ENCODE measurements at regions not wholly inside any gene's neighbourhood (a gene's known extent, or its start where the extent isn't known, plus 50 kb on each side); places are given as distances from the start of the nearest gene placed in this dataset.

GRCh38 chrX:65266482-65266881 lies 268.1 kb downstream of the LAS1L start:
- H2AFZ ChIP-seq: no peak overlapping the region
- no peaks in the 10 kb centered on the region for H3K4me1 ChIP-seq (ENCODE audit: insufficient read depth)
- no peak overlapping the region for H3K4me2 ChIP-seq
- no peaks in the 10 kb centered on the region for H3K9me2 ChIP-seq (replicated peaks; ENCODE audit: insufficient read depth)
- H3K27ac ChIP-seq: no peak overlapping the region
- H3K9me3 ChIP-seq (ENCODE audit: low read depth): peaks cover 7% of the 10 kb centered on the region
- no peak for TF ChIP-seq EZH2 (IDR thresholded peaks at IDR 0.05; ENCODE audit: borderline replicate concordance)
- H3K4me3 ChIP-seq: no peak overlapping the region
- no peaks in the 10 kb centered on the region for H4K20me1 ChIP-seq (ENCODE audit: insufficient read depth, poor library complexity, severe bottlenecking)
- H3K79me2 ChIP-seq: no peaks in the 10 kb centered on the region
- no peaks in the 10 kb centered on the region for H3K36me3 ChIP-seq (replicated peaks; ENCODE audit: insufficient read depth, low read depth)
- H3K27me3 ChIP-seq: no peaks in the 10 kb centered on the region
- WGBS (ENCODE audit: low lambda C conversion rate, missing lambda C conversion rate): 69% methylated on average over 2 of the region's 2 CpGs
- DNase-seq (ENCODE audit: low spot score): no peak

GRCh38 chrX:65253817-65254216 lies 277.6 kb upstream of the ZC4H2 start:
- Histone ChIP-seq H3K79me2 (no peaks in the 10 kb centered on the region), H4K20me1 (ENCODE audit: insufficient read depth, poor library complexity, severe bottlenecking) (no peaks in the 10 kb centered on the region), H3K9me3 (ENCODE audit: low read depth) (no peaks in the 10 kb centered on the region), H3K27ac (no peak overlapping the region), H2AFZ (no peak overlapping the region), H3K27me3 (no peaks in the 10 kb centered on the region), H3K4me1 (ENCODE audit: insufficient read depth) (no peaks in the 10 kb centered on the region), H3K36me3 (replicated peaks; ENCODE audit: insufficient read depth, low read depth) (no peaks in the 10 kb centered on the region), H3K4me2 (no peak overlapping the region), H3K4me3 (no peak overlapping the region), H3K9me2 (replicated peaks; ENCODE audit: insufficient read depth) (no peaks in the 10 kb centered on the region)
- WGBS (ENCODE audit: low lambda C conversion rate, missing lambda C conversion rate): 83% methylated on average over 6 of the region's 6 CpGs
- DNase-seq (ENCODE audit: low spot score): no peak
- TF ChIP-seq EZH2 (IDR thresholded peaks at IDR 0.05; ENCODE audit: borderline replicate concordance) (no peak), CTCF (IDR thresholded peaks at IDR 0.05; ENCODE audit: poor library complexity) (no peak), EZH2phosphoT487 (IDR thresholded peaks at IDR 0.05; ENCODE audit: low read depth, severe bottlenecking, unreplicated experiment) (no peak)

GRCh38 chrX:65241059-65241721 lies 264.9 kb upstream of the ZC4H2 start:
- Histone ChIP-seq H3K4me2 (no peak overlapping the region), H4K20me1 (ENCODE audit: insufficient read depth, poor library complexity, severe bottlenecking) (no peaks in the 10 kb centered on the region), H3K4me3 (no peak overlapping the region), H3K9me2 (replicated peaks; ENCODE audit: insufficient read depth) (no peaks in the 10 kb centered on the region), H3K36me3 (replicated peaks; ENCODE audit: insufficient read depth, low read depth) (no peaks in the 10 kb centered on the region), H3K4me1 (ENCODE audit: insufficient read depth) (no peaks in the 10 kb centered on the region), H2AFZ (no peak overlapping the region), H3K27me3 (no peaks in the 10 kb centered on the region), H3K79me2 (no peaks in the 10 kb centered on the region), H3K9me3 (ENCODE audit: low read depth) (no peaks in the 10 kb centered on the region), H3K27ac (no peak overlapping the region)
- 72% methylated on average over 4 of the region's 4 CpGs for WGBS (ENCODE audit: low lambda C conversion rate, missing lambda C conversion rate)
- DNase-seq (ENCODE audit: low spot score): peak; percentile 6
- TF ChIP-seq CTCF (IDR thresholded peaks at IDR 0.05; ENCODE audit: poor library complexity): no peak
- TF ChIP-seq EZH2phosphoT487 (IDR thresholded peaks at IDR 0.05; ENCODE audit: low read depth, severe bottlenecking, unreplicated experiment): no peak
- no peak for TF ChIP-seq EZH2 (IDR thresholded peaks at IDR 0.05; ENCODE audit: borderline replicate concordance)

GRCh38 chrX:65203545-65203944 lies 227.3 kb upstream of the ZC4H2 start:
- H3K9me3 ChIP-seq (ENCODE audit: low read depth): no peaks in the 10 kb centered on the region
- 66% methylated on average over 3 of the region's 3 CpGs for WGBS (ENCODE audit: low lambda C conversion rate, missing lambda C conversion rate)
- no peaks in the 10 kb centered on the region for H3K4me1 ChIP-seq (ENCODE audit: insufficient read depth)
- no peak for DNase-seq (ENCODE audit: low spot score)
- H4K20me1 ChIP-seq (ENCODE audit: insufficient read depth, poor library complexity, severe bottlenecking): no peaks in the 10 kb centered on the region
- no peaks in the 10 kb centered on the region for H3K79me2 ChIP-seq
- no peaks in the 10 kb centered on the region for H3K36me3 ChIP-seq (replicated peaks; ENCODE audit: insufficient read depth, low read depth)
- H3K27me3 ChIP-seq: no peaks in the 10 kb centered on the region
- H3K4me3 ChIP-seq: no peak overlapping the region
- no peak for TF ChIP-seq EZH2 (IDR thresholded peaks at IDR 0.05; ENCODE audit: borderline replicate concordance)
- TF ChIP-seq EZH2phosphoT487 (IDR thresholded peaks at IDR 0.05; ENCODE audit: low read depth, severe bottlenecking, unreplicated experiment): no peak
- no peak for TF ChIP-seq CTCF (IDR thresholded peaks at IDR 0.05; ENCODE audit: poor library complexity)
- H3K4me2 ChIP-seq: no peak overlapping the region
- no peak overlapping the region for H2AFZ ChIP-seq
- no peaks in the 10 kb centered on the region for H3K9me2 ChIP-seq (replicated peaks; ENCODE audit: insufficient read depth)
- H3K27ac ChIP-seq: no peak overlapping the region

Measured in hepatocyte (in vitro differentiated cells).